Memory B cell (primary cell): ENCODE measurements at regions not wholly inside any gene's neighbourhood (a gene's known extent, or its start where the extent isn't known, plus 50 kb on each side); places are given as distances from the start of the nearest gene placed in this dataset.
"Not testable (repeated sequence)": the region's sequence is repeated elsewhere in the genome, so short reads cannot be mapped to it uniquely, and the experiment has no call there.

ENCODE experiments used
- ATAC-seq: fragments of 150-1000 bp; cut with Tn5 transposase; 2 replicates; pipeline ENCODE4 v1.10.0; 2021; ENCODE audit warnings: low read depth, mild to moderate bottlenecking, moderate library complexity
- DNase-seq, 2 donors: peaks; one replicate each; pipeline ENCODE4 v3.0.0; 2022; ENCODE audit warnings: low spot score in 2 of 2
- H3K27ac Mint-ChIP-seq: one replicate; pipeline ENCODE4 v1.8.0; 2022; ENCODE audit warnings: mild to moderate bottlenecking, moderate library complexity, mixed read lengths
- H3K27me3 Mint-ChIP-seq: one replicate; pipeline ENCODE4 v1.8.0; 2022; ENCODE audit warnings: mixed read lengths
- H3K36me3 Mint-ChIP-seq: one replicate; pipeline ENCODE4 v1.8.0; 2022; ENCODE audit warnings: mild to moderate bottlenecking, mixed read lengths
- H3K4me1 Mint-ChIP-seq: one replicate; pipeline ENCODE4 v1.8.0; 2022; ENCODE audit warnings: mixed read lengths
- H3K4me3 Mint-ChIP-seq: one replicate; pipeline ENCODE4 v1.8.0; 2022; ENCODE audit warnings: mild to moderate bottlenecking, moderate library complexity, mixed read lengths
- H3K9me3 Mint-ChIP-seq: one replicate; pipeline ENCODE4 v1.8.0; 2022; ENCODE audit warnings: mixed read lengths

DNA sequence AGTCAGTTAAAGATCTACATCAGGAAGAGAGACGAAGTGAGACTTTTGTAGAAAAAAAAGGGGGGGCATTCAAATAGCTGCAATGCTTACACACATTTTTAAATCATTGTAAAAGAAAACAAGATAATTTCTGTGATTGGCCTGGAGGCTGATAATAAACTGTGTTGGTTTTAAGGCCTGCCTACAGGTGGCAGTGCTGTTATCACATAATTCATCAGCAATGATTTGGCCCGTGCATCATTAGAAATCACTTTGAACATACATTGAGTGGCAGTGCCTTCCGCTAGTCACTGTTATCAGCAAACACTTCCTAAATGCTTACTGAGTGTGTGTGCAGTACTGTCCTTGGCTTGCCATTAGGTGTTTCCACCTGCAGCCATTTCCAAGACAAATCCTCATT lies 831.9 kb downstream of the TRIML1 start:
- ATAC-seq, result no peak
- DNase-seq, result no peak
- Mint-ChIP-seq H3K27me3 (no peaks in the 10 kb centered on the region), H3K36me3 (peaks cover 2% of the 10 kb centered on the region), H3K27ac (no peak overlapping the region), H3K4me3 (no peak overlapping the region), H3K4me1 (no peaks in the 10 kb centered on the region), H3K9me3 (no peaks in the 10 kb centered on the region)

DNA sequence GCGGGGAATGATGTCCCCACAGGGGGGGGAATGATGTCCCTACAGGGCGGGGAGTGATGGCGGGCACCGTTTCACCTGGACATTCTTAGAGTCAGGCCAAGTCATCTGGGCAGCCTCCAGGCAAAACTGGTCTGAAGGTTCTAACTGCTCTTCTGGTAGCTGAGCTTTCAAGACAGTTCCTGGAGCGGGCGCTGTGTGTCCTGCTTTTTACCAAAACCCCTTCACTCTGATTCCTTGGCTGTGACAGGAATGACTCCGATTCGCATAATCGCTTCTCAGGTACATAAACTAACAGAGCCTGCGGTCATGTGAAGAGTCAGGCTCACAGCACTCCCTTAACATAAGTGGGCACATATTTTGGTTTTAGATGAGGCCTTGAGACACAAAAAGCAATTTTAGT lies 836.0 kb downstream of the TRIML1 start:
- Mint-ChIP-seq H3K27ac (no peak overlapping the region), H3K4me1 (no peaks in the 10 kb centered on the region), H3K36me3 (peaks cover 2% of the 10 kb centered on the region), H3K9me3 (no peaks in the 10 kb centered on the region), H3K4me3 (no peak overlapping the region), H3K27me3 (no peaks in the 10 kb centered on the region)
- ATAC-seq (no peak), DNase-seq (no peak)

DNA sequence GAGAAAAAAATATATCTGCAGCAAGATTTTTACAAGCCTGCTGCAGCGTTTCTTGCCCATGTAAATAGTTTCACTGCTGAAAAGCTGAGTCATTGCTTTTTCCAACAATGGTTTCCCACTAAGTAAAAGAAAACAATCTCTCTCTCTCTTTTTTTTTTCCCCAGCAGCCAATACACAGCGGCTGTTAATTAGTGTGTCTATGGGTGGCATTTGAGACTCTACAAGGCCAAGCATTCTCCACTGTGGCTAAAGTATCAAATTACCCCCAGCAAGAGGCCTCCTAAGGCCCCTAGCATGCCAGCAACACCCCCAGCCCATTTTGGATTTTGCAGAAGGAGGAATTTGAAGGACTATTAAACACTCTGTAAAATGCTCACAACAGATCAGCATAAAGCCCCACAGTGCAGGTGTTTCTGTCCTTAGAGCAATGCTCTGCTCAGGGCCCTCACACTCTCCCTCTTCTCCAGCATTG lies 837.4 kb downstream of the TRIML1 start:
- Mint-ChIP-seq H3K27me3 (no peaks in the 10 kb centered on the region), H3K4me3 (no peak overlapping the region), H3K36me3 (peaks cover 2% of the 10 kb centered on the region), H3K27ac (no peak overlapping the region), H3K4me1 (no peaks in the 10 kb centered on the region), H3K9me3 (no peaks in the 10 kb centered on the region)
- DNase-seq (no peak), ATAC-seq (no peak)

DNA sequence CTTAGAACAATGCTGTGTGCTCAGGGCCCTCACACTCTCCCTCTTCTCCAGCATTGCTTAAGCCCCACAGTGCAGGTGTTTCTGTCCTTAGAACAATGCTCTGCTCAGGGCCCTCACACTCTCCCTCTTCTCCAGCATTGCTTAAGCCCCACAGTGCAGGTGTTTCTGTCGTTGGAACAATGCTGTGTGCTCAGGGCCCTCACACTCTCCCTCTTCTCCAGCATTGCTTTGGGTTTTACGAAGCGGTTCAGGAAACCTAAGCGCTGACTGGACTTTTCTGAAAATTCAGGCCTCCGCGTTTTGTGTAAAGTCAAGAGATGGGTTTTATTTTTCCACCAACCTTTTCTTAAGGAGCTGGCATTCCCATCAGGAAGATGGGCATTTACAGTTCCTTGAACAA lies 838.0 kb downstream of the TRIML1 start:
- not testable (repeated sequence) for ATAC-seq, DNase-seq, H3K4me3 Mint-ChIP-seq

DNA sequence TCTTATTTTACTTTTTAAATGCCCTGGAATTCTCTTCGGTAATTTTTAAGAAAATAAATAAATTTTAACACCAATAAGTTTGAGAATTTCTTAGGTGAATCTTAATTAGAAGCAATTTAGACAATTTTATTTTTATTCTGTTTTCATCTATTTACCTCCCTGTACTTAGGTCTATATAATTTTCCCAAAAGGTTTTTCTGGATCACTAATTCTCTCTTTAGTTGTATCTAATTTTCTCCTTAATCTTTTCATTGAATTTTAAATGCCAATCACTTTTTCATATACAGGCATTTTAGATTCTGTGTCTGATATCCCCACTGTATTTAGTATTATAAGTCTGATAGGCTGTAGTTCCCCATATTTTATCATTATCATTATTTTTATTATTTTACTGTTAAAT lies 845.3 kb downstream of the TRIML1 start:
- Mint-ChIP-seq H3K27me3 (no peaks in the 10 kb centered on the region), H3K4me1 (no peaks in the 10 kb centered on the region), H3K9me3 (peaks cover 2% of the 10 kb centered on the region), H3K27ac (no peak overlapping the region), H3K4me3 (no peak overlapping the region), H3K36me3 (no peaks in the 10 kb centered on the region)
- ATAC-seq (no peak), DNase-seq (no peak)

More for the DNA sequence above, 838.0 kb downstream of the TRIML1 start:
- not testable (repeated sequence) for H3K27me3 Mint-ChIP-seq, H3K36me3 Mint-ChIP-seq, H3K9me3 Mint-ChIP-seq, H3K4me1 Mint-ChIP-seq, H3K27ac Mint-ChIP-seq

DNA sequence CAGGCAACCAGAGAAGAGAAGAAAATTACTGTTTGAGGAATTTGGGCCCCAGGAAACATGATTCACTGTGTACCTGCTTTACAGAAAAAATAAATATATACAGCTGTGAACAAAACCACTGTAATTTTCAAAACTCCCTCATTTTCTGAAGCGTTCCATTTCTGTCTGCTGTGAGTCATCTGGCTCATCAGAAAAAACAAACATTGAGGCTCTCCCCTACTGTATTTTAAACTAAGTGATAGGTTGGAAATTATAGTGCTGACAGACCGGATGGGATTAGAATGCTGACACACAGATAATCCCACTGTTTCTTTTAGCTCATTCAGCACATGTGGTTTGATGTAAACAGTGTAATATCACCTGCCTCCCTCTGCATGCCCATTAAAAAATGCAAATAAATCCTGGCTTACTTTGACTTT lies 847.0 kb downstream of the TRIML1 start:
- ATAC-seq (no peak), DNase-seq (no peak)
- Mint-ChIP-seq H3K27me3 (no peaks in the 10 kb centered on the region), H3K9me3 (peaks cover 2% of the 10 kb centered on the region), H3K36me3 (no peaks in the 10 kb centered on the region), H3K4me3 (no peak overlapping the region), H3K27ac (no peak overlapping the region), H3K4me1 (no peaks in the 10 kb centered on the region)

DNA sequence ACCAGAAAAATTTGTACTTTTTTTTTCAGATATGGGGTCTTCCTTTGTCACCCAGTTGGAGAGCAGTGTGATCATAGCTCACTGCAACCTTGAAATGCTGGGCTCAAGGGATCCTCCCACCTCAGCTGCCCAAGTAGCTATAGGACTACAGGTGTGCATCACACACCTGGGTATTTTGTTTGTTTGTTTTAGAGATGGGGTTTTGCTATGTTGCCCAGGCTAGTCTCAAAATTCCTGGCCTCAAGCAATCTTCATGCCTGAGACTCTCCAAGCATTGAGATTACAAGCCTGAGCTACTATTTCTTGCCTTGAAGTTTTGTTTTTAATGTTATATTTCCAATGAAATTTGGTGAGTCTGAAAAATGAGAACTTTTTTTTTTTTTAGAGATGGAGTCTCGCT lies 847.8 kb downstream of the TRIML1 start:
- no peak for ATAC-seq
- Mint-ChIP-seq H3K36me3 (no peaks in the 10 kb centered on the region), H3K4me1 (no peaks in the 10 kb centered on the region), H3K27ac (no peak overlapping the region), H3K9me3 (peaks cover 2% of the 10 kb centered on the region), H3K4me3 (no peak overlapping the region), H3K27me3 (no peaks in the 10 kb centered on the region)
- DNase-seq, result no peak

DNA sequence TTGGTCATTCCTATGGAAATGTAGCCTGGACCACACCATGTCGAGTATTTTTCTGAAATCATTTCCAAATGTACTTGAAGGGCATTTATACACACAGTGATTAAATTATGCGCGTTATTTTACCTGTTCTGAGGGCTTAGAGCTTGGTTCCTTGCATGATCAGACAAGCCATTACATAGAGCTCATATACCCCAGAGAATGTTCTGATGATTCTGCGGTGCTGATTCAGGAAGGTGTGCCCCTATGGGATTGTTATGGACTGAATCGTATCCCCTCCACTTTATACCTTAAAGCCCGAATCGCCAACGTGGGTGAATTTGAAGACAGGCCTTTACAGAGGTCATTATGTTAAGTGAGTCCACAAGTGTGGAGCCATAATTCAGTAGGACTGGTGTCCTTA lies 848.9 kb downstream of the TRIML1 start:
- Mint-ChIP-seq H3K27ac (no peak overlapping the region), H3K4me1 (no peaks in the 10 kb centered on the region), H3K36me3 (no peaks in the 10 kb centered on the region), H3K9me3 (peaks cover 2% of the 10 kb centered on the region), H3K4me3 (no peak overlapping the region), H3K27me3 (no peaks in the 10 kb centered on the region)
- no peak for DNase-seq
- ATAC-seq, result no peak

DNA sequence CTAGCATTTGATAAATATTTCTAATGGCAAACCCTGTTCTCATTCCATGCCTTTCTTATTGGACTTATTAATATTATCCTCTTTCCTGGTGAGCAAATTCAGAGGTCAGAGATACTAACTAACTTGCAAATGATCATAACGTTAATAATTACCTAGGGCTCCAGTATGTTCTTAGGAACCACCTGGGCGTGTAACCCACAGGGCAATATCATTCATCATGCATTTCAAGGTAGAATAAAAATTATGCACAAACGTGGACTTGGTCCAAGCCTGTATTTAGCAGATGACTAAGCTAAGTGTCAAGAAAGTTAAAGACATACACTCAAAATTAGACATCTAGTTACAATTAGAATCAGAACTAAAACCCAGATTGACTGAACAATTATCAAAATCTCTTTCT lies 850.1 kb downstream of the TRIML1 start:
- no peaks in the 10 kb centered on the region for H3K36me3 Mint-ChIP-seq
- ATAC-seq (no peak), DNase-seq (no peak)
- H3K4me1 Mint-ChIP-seq, result no peaks in the 10 kb centered on the region
- H3K4me3 Mint-ChIP-seq, result no peak overlapping the region
- H3K27ac Mint-ChIP-seq, result no peak overlapping the region
- peaks cover 2% of the 10 kb centered on the region for H3K9me3 Mint-ChIP-seq
- no peaks in the 10 kb centered on the region for H3K27me3 Mint-ChIP-seq

DNA sequence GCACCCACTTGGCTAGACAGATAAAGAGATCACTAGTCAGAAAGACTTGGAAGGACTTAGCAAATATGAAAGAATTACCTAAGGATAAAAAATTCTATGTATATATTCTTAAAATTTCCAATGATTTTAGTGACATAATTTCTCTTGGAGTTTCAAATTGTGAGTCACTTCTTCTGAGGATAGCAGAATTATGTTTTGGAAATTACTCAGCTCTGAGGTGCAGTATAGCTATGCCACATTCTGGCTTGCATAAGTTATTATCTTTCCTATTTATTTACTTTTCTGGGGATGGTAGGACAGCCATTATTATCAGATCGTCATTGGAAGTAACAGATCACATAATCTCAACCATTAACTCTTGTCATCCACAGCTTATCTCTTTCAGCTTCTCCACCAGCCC lies 853.5 kb downstream of the TRIML1 start:
- H3K4me1 Mint-ChIP-seq, result no peaks in the 10 kb centered on the region
- H3K4me3 Mint-ChIP-seq, result no peak overlapping the region
- H3K9me3 Mint-ChIP-seq, result peaks cover 1% of the 10 kb centered on the region
- no peaks in the 10 kb centered on the region for H3K27me3 Mint-ChIP-seq
- DNase-seq (no peak), ATAC-seq (no peak)
- no peak overlapping the region for H3K27ac Mint-ChIP-seq
- H3K36me3 Mint-ChIP-seq, result no peaks in the 10 kb centered on the region

DNA sequence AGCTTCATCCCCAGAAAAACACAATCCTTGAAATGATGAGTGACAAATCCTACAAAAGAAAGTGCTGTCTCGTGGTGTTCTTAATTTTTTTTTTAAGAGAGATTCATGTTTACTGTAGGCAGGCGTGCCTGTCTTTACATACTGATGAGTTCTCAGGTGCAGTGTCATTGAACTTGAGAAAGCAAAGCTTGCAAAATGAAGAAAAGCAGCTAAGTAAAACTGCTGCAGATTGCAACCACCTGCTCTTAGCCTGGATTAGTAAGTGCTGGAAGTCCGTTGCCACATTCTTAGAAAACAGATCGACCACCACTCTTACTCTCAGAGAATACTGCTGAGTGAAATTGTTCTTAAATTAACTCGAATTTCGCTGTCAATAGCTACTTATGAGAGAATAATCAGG lies 854.6 kb downstream of the TRIML1 start:
- no peak for DNase-seq
- H3K36me3 Mint-ChIP-seq, result no peaks in the 10 kb centered on the region
- H3K27ac Mint-ChIP-seq, result no peak overlapping the region
- peaks cover 3% of the 10 kb centered on the region for H3K9me3 Mint-ChIP-seq
- no peaks in the 10 kb centered on the region for H3K4me1 Mint-ChIP-seq
- ATAC-seq, result no peak
- no peaks in the 10 kb centered on the region for H3K27me3 Mint-ChIP-seq
- H3K4me3 Mint-ChIP-seq, result no peak overlapping the region

DNA sequence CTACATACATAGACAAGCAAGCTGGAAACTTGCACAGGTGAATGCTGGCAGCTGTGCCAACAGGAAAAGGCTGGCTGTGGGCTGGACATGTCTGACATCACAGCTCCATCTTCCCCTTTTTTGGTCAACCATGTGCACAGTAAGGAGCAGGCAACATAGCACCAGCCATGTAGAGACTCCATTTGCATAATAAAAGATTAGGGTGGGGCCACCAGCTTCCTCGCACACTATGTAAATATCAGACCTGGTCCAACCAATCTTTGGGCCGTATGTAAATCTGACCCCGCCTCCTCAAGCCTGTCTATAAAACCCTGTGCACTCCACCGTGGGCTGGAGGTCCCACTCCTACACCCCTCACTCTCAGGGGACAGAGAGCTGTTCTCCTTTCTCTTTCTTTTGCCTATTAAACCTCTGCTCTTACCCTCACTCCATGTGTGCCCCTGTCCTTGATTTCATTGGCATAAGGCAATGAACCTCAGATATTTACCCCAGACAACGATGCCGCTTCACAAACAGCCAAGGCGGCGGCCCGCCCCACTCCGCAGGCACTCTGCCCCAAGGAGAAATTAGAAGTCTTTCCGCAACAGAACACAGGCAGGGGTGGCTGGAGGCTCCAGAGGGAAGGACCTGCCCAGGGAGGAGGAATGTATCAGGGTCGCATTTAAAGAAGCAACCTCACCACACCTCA lies 862.2 kb downstream of the TRIML1 start:
- no peaks in the 10 kb centered on the region for H3K4me1 Mint-ChIP-seq
- no peak overlapping the region for H3K4me3 Mint-ChIP-seq
- DNase-seq, result no peak
- no peaks in the 10 kb centered on the region for H3K36me3 Mint-ChIP-seq
- no peak for ATAC-seq
- no peaks in the 10 kb centered on the region for H3K27me3 Mint-ChIP-seq
- H3K9me3 Mint-ChIP-seq, result peaks cover 7% of the 10 kb centered on the region
- no peak overlapping the region for H3K27ac Mint-ChIP-seq

DNA sequence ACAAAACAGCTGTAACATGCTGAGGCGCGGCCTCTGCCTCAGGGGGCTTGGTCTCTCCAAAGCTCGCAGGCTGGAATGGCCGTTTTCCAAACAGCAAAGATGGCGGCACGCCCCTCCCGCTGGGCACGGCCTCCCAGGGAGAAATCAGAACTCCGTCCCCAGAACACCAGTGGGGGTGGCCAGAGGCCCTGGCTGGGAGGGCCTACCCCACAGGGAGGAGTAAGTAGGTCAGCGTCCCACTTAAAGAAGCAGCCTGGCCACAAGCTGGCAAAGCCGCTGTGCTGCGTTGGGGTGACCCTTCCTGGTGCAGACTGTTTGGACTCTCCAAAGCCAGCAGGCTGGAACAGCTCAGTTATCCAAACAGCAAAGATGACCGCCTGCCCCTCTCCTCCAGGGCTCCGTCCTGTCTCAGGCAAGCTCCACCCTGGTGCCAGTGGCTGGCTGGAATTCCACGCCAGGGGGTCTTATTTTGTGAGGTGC lies 862.8 kb downstream of the TRIML1 start:
- Mint-ChIP-seq H3K27ac (no peak overlapping the region), H3K9me3 (peaks cover 7% of the 10 kb centered on the region), H3K36me3 (no peaks in the 10 kb centered on the region), H3K27me3 (no peaks in the 10 kb centered on the region), H3K4me1 (no peaks in the 10 kb centered on the region), H3K4me3 (no peak overlapping the region)
- DNase-seq (no peak), ATAC-seq (no peak)

DNA sequence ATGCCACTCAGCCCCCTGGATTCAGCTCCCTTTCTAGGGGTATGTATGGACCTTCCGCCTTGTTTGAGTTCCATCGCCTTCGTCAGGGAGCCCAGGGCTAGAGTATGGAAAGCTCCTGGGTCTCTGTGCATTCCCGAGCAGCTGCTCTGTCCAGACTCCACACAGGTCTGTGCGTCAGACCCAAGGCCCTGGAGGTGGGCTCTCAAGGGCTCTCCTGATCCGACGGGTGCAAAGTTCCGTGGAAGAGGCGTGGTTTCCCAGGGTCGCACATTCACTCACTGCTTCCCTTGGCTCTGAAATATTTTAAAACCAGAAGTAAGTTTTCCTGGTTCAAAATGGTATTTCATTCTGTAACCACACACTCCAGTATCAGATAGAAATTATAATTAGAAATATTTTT lies 863.2 kb downstream of the TRIML1 start:
- DNase-seq, result no peak
- Mint-ChIP-seq H3K4me3 (no peak overlapping the region), H3K4me1 (no peaks in the 10 kb centered on the region), H3K9me3 (peaks cover 7% of the 10 kb centered on the region), H3K27me3 (no peaks in the 10 kb centered on the region), H3K36me3 (no peaks in the 10 kb centered on the region), H3K27ac (no peak overlapping the region)
- ATAC-seq, result no peak
